ENCODE measurements at regions not wholly inside any gene's neighbourhood (a gene's known extent, or its start where the extent isn't known, plus 50 kb on each side); places are given as distances from the start of the nearest gene placed in this dataset.

GRCh38 chr2:157168501-157168900 is 89.0 kb upstream of the GALNT5 start:
- peak; percentile 34 for DNase-seq

DNA sequence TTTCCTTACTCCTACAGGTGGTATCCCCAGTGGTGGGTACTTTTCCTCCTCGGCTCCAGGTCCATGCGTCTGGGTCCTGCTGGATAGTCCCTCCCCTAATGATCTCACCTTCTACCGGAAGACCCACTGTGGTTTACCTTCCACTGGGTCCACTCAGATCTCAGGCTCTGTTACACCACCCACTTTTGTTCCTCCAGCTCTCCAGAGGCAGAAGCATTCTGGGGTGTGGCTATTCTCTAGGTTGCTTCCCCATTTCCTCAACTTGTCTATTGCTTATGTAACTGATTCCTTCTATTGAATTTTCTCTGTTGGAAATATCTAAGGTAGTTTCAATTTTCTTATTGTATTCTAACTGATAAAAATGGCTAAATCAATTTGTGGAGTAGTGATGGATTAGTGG is 87.6 kb upstream of the GALNT5 start:
- no peak for DNase-seq

DNA sequence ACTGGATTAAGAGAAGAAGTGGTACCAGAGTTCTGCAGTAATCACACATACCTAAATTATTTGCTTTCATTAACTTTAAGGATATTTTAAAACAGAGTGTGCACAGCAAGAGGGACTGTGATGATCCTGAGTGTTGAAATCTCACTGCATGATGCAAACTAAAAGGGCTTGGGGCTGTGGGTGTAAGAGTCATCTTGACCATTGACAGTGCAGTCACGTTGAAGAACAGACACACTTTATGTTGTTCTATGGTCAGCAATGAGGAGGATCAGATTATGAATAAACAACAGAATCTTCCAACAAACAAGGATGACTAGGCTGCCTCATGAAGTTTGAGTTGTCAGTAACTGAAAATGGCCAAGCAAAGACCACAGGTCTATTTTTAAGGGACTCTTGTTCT is 87.2 kb upstream of the GALNT5 start:
- DNase-seq = no peak

- no peak for DNase-seq
Observed at GRCh38 chr2:157172239-157172638, 85.3 kb upstream of the GALNT5 start.

- DNase-seq = no peak
Observed at GRCh38 chr2:157172866-157173578, 84.5 kb upstream of the GALNT5 start.

DNA sequence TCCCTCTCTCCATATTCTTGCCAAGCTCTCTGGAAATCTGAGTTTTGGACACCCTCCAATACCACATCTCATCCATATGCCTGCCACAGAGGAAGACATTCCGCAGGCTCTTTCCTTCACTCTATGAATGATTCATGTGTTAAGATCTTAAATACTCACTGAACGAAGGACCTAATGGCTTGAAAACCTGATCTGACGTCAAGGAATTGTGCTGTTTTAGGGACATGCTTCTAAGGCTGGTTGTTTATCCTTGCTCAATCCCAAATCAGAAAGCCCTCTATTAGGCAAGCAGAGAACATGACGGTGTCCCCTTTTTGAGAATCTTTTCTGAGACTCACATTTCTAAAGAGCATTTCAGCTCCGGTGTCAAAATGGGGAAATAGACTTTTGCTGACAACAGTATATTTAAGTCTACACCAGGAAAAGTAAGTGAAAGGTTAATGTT is 83.7 kb upstream of the GALNT5 start:
- DNase-seq = no peak

DNA sequence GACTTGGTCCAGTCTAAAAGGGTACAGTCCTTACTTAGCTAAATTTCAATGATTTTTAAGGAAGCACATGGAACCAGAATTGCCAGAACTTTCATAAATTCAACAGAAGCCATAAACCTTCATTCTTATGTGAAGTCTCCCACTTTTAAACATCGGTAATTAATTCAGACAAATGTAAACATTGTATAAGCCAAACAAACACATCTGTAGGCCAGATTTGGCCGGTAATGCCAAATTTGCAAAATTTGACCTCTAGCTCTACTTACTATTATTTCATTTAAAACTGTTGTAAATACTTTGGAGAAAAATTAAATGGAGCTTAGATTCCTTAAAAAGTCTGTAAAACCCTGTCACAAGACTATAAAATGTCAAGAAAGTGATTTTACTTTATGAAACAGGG is 83.2 kb upstream of the GALNT5 start:
- DNase-seq = no peak

DNA sequence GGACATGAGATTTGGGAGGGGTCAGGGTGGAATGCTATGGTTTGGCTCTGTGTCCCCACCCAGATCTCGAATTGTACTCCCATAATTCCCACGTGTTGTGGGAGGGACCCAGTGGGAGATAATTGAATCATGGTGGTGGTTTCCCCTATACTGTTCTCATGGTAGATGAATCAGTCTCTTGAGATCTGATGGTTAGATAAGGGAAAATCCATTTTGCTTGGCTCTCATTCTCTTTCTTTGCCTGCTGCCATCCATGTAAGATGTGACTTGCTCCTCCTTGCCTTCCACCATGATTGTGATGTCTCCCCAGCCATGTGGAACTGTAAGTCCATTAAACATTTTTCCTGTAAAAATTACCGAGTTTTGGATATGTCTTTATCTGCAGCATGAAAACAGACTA is 80.9 kb upstream of the GALNT5 start:
- DNase-seq = no peak

- no peak for DNase-seq
Observed at GRCh38 chr2:157178874-157179273, 78.6 kb upstream of the GALNT5 start.

DNA sequence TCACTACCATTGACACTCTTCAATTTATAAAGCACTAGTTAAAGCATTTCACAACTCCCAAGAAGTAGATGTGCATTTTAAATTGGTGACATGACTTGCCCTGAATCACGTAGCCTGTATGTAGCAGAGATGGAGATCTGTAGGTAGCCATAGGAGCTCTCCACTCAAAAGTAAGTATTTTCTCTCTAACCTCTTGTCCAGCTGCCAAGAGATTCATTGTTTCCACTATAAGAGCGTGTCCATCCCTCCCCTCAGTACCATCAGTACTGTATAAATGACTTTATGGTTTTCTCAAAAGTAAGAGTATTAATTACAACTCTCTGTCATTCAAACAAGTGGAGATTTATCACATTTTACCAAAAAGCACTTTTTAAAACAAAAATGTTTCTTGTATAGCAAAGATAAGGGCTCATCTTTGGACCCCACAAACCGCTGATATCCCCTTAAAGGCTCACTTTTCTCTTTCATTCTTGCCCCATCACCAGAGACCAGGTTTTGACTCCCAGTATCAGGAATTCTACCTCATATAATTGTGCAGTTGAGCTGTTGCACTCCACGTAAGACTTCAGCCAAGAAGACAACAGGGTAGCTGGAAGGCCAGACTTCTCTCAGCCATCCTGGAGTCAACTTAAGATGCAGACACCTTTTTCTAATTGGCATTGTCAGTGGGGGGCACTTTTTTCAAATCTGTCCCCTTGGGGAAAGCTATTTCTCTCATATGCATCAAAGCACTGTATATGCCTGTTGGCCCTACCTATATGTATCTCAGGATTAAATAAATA is 78.0 kb upstream of the GALNT5 start:
- DNase-seq = no peak

DNA sequence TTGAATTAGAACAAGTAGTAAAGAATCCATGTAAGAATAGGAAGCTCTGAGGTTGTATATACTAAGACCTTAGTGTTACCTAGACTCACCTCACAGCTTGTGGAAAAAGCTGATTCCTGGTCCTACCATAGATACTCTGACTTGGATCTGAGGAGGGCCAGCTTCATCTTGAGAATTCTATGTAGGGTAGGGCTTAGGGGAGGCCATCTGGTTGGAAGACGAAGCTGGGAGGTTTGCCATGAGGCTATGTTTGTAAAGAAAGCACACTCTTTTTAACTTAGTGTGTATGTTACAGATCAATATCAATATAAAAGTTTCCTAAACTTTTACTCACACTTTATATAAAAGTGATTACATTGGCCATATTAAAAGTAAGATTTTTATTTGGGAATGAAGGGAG is 77.1 kb upstream of the GALNT5 start:
- no peak for DNase-seq

DNA sequence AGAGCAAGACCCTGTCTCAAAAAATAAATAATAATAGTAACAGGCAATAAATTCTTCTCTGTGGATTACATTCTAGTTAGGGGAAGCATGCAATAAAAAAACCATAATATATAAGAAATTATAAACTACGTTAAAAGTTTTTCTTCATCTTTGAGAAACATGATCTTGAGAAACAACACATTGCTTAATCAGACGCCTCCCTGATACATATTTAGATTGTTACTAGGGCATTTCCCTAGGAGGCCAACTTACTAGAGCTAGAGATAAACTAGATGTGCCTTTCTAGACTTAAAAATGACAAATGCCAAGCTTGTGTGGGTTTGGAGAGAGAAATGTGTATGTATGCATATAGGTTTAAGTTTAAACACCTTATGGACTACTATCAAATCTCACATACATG is 76.3 kb upstream of the GALNT5 start:
- DNase-seq = no peak

GRCh38 chr2:157182204-157182709 is 75.2 kb upstream of the GALNT5 start:
- no peak for DNase-seq

DNA sequence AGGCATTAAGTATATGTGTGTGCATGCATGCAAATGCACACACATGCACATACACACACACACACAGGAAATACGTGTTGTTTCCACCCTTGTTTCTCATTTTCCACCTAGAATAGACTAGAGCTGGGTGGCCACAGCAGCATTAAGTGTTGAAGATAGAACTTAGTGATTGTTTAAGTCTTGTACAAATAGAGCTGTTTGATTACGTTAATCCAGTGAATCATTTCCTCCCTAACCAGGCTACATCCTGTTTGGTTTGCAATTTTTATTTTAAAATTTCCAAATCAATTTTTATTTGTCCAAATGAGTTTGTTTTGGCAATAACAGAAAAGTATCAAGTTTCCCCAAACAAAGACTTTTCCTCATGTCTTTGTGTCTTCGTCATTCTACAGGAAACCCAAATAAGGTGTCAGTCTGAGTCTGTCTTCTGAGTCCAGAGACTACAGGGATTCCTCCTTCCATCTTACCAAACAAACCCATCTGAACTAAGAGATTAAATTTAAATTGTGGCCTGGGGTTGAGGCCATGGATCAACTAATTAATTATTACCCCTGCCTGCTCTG is 74.6 kb upstream of the GALNT5 start:
- DNase-seq = peak; percentile 46

DNA sequence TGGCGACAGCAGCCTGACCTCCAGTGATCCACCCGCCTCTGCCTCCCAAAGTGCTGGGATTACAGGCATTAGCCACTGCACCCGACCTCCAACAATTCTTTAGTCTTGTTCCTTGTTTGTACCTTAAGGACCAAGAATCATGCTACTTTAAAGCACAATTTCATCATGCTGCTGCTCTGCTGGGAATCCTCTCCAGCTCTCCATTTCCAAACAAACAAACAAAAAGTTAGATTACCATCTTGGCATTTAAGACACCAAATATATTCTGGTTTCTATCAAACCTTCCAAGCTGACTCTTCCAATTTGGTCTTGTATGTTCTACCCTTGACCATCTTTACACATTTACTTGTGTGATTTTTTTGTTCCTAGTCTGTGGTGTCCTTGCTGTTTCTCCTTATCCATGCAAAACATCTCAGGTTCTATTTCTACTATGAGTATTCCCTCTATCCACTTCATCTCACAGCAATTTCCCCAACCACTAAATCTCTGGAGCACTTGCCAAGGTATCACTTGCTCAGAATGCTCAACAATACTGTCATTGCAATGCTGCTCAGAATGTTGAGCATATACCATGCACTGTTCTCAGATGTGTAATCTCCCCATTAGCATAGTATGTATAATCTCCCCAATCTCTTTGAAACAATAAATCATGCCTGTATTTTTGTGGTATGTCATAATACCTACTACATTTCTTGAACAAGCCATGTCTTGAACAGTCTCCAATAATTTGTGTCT is 73.2 kb upstream of the GALNT5 start:
- DNase-seq = no peak

DNA sequence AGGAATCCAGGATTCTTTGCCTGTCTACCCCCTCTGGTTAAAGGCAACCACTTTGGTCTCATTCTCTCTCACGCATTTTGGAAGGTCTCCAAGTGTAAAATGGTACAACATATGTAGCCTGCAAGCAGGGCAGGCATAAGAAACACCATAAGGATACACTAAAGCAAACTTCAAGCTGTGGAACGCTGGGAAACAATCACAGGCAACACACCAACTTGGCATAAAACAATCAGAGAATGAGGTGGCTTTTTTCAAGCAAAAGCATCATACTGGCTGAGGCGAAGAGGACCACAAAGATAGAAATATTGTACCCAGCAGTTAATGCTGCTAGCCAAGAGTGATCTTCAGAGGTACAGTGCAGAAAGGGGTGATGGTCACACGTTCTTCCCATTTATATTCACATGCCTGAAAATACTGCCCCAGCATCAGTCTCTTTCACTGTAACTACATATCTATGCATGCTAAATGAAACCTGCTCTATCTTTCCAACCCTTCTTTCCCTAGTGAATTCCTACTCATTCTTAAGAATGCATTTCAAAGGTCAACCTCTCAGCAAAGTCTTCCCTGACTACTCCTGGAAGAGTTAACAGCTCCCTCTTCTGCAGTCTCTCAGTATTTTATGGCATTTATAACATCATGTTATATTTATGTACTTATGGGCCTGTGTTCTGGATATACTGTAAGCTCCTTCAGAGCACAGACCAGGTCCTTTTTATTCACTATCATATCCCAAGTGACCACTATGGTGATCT is 71.9 kb upstream of the GALNT5 start:
- DNase-seq = no peak

DNA sequence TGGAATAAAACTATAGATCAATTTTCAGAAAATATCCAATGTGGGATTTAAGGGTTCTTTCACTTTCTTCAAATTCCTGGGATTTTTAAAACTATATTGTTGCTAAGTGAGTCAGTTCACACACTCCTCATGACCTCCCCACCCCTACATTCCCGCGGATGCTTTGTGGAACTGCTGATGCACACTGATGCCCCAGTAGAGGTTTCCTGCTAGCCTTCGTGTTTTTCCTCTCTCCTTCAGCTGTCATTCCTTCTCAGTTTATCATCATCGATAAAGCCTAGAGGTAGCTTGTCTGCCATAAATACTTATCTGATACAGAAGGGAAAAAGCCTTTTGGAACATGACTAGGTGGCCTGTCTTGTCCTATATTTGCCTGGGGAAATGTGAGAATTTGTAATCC is 67.4 kb upstream of the GALNT5 start:
- no peak for DNase-seq

DNA sequence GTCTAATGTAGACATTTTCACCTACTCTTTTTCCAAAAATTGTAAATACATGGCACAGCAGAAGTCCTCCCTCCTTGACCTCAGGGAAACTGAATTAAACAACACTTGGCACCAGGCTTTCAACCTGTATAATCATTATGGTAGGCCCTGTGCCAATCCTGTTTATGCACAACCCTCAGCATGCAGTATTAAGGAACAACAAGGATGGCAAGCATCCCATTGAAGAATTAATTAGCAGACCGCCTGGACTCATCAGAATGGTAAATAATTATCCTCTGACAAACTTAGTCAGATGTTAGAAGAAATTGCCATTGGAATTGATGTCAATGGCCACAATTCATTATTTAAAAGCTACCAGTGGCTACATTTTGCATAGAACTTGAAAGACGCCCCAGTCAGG is 66.3 kb upstream of the GALNT5 start:
- DNase-seq = no peak

DNA sequence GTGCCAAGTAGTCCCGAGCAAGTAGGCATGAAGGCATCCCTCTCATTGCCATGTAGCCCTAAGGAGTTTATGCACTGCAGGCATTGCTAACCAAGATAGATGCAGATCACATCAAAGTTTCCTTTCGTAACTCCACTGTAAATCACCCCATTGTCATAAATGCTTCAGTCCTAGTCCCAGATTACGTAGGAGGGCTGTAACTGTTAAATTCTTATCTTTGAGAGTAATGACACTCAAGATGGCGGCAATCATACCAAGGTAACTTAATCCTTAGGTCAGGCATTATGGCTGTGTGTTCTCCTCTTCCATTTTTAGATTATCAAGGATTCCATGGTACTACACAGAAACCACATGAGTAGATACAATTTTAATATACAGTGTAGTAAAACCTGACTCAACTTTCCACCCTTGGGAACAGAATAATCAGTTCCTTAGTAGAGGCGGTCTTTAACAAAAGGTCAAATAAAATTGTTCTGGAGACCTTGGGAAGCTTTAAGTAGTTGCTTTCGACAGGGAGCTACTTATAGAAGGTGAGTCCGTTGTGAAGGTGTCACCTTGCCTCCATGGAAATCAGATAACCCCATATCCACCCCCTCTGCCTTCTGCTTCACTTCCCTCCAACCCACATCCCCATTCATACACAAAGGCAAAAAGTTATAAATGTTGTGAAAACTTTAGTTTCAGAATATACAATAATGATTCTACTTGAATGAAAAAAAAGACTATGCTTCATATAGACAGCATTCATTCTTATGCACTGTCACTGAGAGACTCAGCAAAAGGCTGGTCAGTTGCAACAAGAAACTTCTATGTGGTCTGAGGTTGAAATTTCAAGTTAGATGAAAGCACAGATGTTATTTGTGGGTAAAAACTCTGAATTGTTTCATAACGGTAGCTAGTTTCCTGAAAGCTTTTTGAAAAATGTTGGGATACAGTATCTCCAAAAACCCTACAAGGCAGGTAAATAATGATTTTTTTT is 64.8 kb upstream of the GALNT5 start:
- DNase-seq = no peak

GRCh38 chr2:157193461-157193860 is 64.0 kb upstream of the GALNT5 start:
- no peak for DNase-seq

- DNase-seq = peak; percentile 43
Observed at GRCh38 chr2:157194097-157194688, 63.3 kb upstream of the GALNT5 start.

Data from NCI-H748 treated with DMSO at 0.1 percent for 48 hours (cell line).